22Rv1 (cell line): ENCODE measurements at regions not wholly inside any gene's neighbourhood (a gene's known extent, or its start where the extent isn't known, plus 50 kb on each side); places are given as distances from the start of the nearest gene placed in this dataset.
"Not testable (repeated sequence)": the region's sequence is repeated elsewhere in the genome, so short reads cannot be mapped to it uniquely, and the experiment has no call there.

Experiments used
- H3K27ac ChIP-seq: fragments of 450-650 bp; 2 replicates; pipeline ENCODE4 v1.5.1; 2017
- ZFX ChIP-seq: fragments of 450-650 bp; IDR thresholded peaks from 2 replicates; pipeline ENCODE4 v1.6.1; 2017; ENCODE audit warnings: antibody characterized with exemption, borderline replicate concordance
- TF ChIP-seq, protein P1 (sequence below): fragments of 450-650 bp; IDR thresholded peaks from 2 replicates; pipeline ENCODE4 v1.5.1; 2017; ENCODE audit warnings: mild to moderate bottlenecking

DNA sequence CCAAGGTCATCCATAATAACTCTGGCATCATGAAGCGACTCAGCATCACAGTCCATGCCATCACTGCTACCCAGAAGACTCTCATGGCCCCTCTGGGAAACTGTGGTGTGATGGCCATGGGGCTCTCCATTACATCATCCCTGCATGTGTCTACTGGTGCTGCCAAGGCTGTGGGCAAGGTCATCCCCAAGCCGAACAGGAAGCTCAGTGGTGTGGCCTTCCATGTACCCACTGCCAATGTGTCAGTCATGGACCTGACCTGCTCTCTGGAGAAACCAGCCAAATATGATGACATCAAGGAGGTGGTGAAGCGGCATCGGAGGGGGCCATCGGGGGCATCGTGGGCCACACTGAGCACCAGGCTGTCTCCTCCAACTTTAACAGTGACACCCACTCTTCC, 65.1 kb upstream of the ARHGAP29 start:
- H3K27ac ChIP-seq = no peak overlapping the region
- TF ChIP-seq ZFX = no peak
- TF ChIP-seq, protein P1, sequence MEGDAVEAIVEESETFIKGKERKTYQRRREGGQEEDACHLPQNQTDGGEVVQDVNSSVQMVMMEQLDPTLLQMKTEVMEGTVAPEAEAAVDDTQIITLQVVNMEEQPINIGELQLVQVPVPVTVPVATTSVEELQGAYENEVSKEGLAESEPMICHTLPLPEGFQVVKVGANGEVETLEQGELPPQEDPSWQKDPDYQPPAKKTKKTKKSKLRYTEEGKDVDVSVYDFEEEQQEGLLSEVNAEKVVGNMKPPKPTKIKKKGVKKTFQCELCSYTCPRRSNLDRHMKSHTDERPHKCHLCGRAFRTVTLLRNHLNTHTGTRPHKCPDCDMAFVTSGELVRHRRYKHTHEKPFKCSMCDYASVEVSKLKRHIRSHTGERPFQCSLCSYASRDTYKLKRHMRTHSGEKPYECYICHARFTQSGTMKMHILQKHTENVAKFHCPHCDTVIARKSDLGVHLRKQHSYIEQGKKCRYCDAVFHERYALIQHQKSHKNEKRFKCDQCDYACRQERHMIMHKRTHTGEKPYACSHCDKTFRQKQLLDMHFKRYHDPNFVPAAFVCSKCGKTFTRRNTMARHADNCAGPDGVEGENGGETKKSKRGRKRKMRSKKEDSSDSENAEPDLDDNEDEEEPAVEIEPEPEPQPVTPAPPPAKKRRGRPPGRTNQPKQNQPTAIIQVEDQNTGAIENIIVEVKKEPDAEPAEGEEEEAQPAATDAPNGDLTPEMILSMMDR = no peak

- no peak for TF ChIP-seq ZFX
- TF ChIP-seq, protein P1 = no peak
- no peak overlapping the region for H3K27ac ChIP-seq
Measured at GRCh38 chr1:94301186-94301585, 63.8 kb upstream of the ARHGAP29 start.

DNA sequence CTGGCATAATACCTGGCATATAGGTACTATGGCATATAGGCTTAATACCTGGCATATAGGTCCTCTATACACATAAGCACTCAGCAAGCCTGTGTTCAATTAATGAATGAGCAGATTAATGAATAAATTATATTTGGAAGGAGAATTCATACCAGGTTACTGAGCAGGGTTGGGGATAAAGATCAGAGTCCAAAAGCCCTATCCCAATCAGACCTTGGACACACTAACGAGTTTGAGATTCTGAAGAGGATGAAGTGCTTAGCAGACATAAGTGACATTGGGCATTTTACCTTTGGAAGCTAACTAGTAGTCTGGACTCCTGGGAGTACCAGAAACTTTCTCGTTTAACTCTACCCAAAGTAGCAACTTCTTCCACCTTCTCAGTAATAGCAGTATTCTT, 63.3 kb upstream of the ARHGAP29 start:
- TF ChIP-seq, protein P1 = no peak
- H3K27ac ChIP-seq = no peak overlapping the region

GRCh38 chr1:94299627-94300553, 62.5 kb upstream of the ARHGAP29 start:
- TF ChIP-seq, protein P1 = no peak
- no peak for TF ChIP-seq ZFX

GRCh38 chr1:94298861-94299260, 61.5 kb upstream of the ARHGAP29 start:
- no peak for TF ChIP-seq ZFX
- TF ChIP-seq, protein P1 = no peak
- no peak overlapping the region for H3K27ac ChIP-seq

More at GRCh38 chr1:94299627-94300553, 62.5 kb upstream of the ARHGAP29 start:
- H3K27ac ChIP-seq = no peak overlapping the region

- no peak overlapping the region for H3K27ac ChIP-seq
Measured at GRCh38 chr1:94296018-94296417, 58.6 kb upstream of the ARHGAP29 start.

DNA sequence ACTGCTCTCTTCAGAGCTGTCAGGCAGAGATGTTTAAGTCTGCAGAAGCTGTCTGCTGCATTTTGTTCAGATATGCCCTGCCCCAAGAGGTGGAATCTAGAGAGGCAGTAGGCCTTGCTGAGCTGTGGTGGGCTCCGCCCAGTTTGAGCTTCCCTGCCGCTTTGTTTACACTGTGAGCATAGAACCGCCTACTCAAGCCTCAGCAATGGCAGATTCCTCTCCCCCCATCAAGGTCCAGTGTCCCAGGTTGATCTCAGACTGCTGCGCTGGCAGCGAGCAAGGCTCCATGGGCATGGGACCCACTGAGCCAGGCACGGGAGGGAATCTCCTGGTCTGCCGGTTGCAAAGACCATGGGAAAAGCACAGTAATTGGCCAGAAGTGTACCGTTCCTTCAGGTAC, 55.6 kb upstream of the ARHGAP29 start:
- not testable (repeated sequence) for H3K27ac ChIP-seq

More at GRCh38 chr1:94296018-94296417, 58.6 kb upstream of the ARHGAP29 start:
- TF ChIP-seq, protein P1 = no peak
- TF ChIP-seq ZFX = no peak

- H3K27ac ChIP-seq = not testable (repeated sequence)
Measured at GRCh38 chr1:94289244-94289643, 51.9 kb upstream of the ARHGAP29 start.
